Activated naive CD4-positive, alpha-beta T cell treated with anti-CD3 and anti-CD28 coated beads, Interleukin-2, amount 50 U/mL, for 72 hours (primary cell): ENCODE measurements at regions not wholly inside any gene's neighbourhood (a gene's known extent, or its start where the extent isn't known, plus 50 kb on each side); places are given as distances from the start of the nearest gene placed in this dataset.
"Not testable (repeated sequence)": the region's sequence is repeated elsewhere in the genome, so short reads cannot be mapped to it uniquely, and the experiment has no call there.

Experiments used
- ATAC-seq, 2 donors: fragments of 150-1000 bp; cut with Tn5 transposase; 2 replicates each; pipeline ENCODE4 v1.10.0; 2021; ENCODE audit warnings: mild to moderate bottlenecking in 2 of 2, moderate library complexity in 2 of 2
- DNase-seq, 2 donors: peaks; one replicate each; pipeline ENCODE4 v3.0.0; 2021 to 2022; ENCODE audit warnings: low spot score in 2 of 2
- H3K27ac Mint-ChIP-seq, 2 donors: one replicate each; pipeline ENCODE4 v1.8.0; 2022; ENCODE audit warnings: mild to moderate bottlenecking in 2 of 2, mixed read lengths in 2 of 2
- H3K36me3 Mint-ChIP-seq, 2 donors: one replicate each; pipeline ENCODE4 v1.8.0; 2022; ENCODE audit warnings: mixed read lengths in 2 of 2
- H3K9me3 Mint-ChIP-seq, 2 donors: one replicate each; pipeline ENCODE4 v1.8.0; 2022; ENCODE audit warnings: mixed read lengths in 2 of 2

DNA sequence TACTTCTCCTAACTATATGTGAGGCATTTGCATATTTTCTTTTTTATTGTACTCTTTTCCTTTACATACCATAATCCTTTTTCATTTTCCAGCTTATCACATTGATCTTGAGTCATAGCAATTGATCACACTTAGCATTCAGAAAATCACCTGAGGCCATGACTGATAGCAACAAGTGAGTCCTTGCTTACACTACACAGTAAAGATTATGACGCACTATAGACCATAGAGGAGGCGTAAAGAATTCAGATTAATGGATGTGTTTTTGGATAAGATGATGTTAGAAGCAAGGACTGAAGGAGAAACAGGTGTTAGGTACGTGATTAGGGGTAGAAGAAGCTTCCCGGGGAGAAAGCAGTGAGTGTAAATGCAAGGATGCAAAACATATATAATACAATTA, 637.7 kb downstream of the ETNK1 start:
- Mint-ChIP-seq H3K9me3 (peaks cover 5 to 10% of the 10 kb centered on the region in 2 donors), H3K36me3 (peaks cover 0 to 5% of the 10 kb centered on the region in 2 donors), H3K27ac (no peak overlapping the region)
- ATAC-seq (no peak), DNase-seq (no peak)

DNA sequence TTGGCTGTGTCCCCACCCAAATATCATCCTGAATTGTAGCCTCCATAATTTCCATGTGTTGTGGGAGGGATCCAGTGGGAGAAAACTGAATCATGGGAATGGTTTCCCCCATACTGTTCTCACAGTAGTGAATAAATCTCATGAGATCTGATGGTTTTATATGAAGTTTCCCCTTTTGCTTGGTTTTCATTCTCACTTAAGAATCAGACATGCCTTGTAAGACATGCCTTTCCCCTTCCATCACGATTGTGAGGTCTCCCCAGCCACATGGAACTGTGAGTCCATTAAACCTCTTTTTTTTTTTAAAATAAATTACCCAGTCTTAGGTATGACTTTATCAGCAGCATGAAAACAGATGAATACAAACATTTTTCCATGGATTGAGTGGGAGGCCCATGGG, 652.9 kb downstream of the ETNK1 start:
- ATAC-seq, result no peak
- Mint-ChIP-seq H3K36me3 (no peaks in the 10 kb centered on the region), H3K27ac (no peak overlapping the region), H3K9me3 (peaks cover 9% of the 10 kb centered on the region in 2 donors)
- no peak for DNase-seq

DNA sequence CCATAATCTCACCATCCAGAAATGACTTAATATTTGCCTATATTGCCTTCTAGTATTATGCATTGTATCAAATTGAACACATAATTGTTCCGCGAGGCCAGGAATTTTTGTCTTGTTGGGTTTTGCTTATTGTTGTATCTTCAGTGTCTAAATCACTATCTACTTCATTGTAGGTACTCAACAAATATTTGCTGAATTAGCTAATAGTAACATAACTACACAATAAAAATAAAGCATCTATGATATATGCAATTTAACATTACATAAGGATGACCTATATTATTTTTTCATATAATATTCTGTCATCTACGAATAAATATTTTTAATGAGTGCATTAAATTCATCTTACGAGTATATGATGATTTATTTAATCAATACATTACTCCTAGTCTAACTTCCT, 656.3 kb downstream of the ETNK1 start:
- Mint-ChIP-seq H3K36me3 (no peaks in the 10 kb centered on the region), H3K9me3 (peaks cover 21 to 23% of the 10 kb centered on the region in 2 donors), H3K27ac (no peak overlapping the region)
- DNase-seq (no peak), ATAC-seq (no peak)

DNA sequence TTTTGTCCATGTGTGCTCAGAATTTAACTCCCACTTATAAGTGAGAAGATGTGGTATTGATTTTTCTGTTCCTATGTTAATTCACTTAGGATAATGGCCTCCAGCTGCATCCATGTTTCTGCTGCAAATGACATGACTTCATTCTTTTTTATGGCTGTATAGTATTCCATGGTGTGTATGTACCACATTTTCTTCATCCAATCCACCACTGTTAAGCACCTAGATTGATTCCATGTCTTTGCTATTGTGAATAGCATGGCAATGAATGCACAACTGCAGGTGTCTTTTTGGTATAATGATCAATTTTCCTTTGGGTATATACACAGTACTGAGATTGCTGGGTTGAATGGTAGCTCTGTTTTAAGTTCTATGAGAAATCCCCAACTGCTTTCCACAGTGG, 657.7 kb downstream of the ETNK1 start:
- H3K9me3 Mint-ChIP-seq, result peaks cover 23% of the 10 kb centered on the region in 2 donors
- ATAC-seq, result no peak
- no peaks in the 10 kb centered on the region for H3K36me3 Mint-ChIP-seq
- no peak overlapping the region for H3K27ac Mint-ChIP-seq
- no peak for DNase-seq

DNA sequence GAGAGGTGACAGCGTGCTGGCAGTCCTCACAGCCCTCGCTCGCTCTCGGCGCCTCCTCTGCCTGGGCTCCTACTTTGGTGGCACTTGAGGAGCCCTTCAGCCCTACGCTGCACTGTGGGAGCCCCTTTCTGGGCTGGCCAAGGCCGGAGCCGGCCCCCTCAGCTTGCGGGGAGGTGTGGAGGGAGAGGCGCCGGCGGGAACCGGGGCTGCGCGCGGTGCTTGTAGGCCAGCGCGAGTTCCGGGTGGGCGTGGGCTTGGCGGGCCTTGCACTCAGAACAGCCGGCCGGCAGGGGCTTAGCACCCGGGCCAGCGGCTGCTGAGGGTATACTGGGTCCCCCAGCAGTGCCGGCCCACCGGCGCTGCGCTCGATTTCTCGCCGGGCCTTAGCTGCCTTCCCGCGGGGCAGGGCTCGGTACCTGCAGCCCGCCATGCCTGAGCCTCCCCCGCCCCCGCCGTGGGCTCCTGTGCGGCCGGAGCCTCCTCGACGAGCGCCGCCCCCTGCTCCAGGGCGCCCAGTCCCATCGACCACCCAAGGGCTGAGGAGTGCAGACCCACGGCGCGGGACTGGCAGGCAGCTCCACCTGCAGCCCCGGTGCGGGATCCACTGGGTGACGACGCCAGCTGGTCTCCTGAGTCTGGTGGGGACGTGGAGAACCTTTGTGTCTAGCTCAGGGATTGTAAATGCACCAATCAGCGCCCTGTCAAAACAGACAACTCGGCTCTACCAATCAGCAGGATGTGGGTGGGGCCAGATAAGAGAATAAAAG, 661.0 kb downstream of the ETNK1 start:
- ATAC-seq, H3K27ac Mint-ChIP-seq, H3K36me3 Mint-ChIP-seq, DNase-seq: not testable (repeated sequence)
- H3K9me3 Mint-ChIP-seq, result peaks cover 23 to 28% of the 10 kb centered on the region in 2 donors

DNA sequence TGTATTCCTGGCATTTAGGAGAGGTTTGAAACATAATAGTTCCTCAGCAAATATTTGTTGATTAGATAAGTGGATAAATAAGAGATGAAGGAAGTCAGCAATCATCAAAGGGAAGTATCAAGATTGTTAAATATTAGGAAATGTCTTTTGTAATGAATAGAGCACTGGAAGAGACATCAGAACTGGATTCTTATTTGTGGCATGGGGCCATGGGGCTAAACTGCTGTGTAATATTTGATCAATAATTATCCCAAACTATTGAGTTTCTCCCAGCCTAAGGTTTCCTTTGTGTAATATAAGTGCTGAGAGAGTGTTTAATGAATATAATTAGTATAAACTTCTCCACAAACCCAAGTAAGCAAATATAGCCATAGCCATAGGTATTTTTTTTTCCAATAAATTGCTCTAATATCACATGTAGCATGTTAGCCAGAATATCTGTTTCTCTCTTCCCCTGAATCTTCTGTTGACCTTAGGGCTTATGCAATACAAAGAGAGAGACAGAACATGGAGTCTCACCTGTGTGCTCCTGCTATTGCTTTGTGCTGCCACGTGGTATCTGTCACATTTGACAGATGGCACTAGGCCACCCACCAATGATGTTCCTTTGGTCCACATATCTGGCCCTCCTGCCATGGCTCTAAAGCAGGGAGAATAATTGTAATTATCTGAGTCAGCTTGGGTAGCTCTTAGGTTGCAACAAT, 658.7 kb downstream of the SOX5 start:
- H3K9me3 Mint-ChIP-seq, result peaks cover 5 to 6% of the 10 kb centered on the region in 2 donors
- DNase-seq (no peak), ATAC-seq (no peak)
- H3K36me3 Mint-ChIP-seq, result no peaks in the 10 kb centered on the region
- H3K27ac Mint-ChIP-seq, result no peak overlapping the region

DNA sequence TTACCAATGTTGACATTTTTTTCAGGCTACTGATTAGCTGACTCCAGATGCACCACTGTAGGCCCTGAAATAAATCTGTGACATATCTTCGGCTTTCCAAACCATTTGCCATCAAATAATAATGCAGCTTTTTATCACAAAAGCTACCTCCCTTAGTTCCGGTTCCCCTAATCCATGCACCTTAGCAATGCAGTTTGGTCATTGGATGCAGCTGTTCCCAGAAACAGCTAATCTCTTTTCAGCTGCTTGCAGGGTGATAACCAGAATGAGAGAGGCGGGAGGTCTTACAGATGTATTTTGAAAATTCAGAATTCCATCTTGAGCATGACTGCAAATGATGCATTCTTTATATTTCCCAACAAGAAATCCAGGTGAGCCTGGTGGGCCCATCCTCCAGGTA, 646.2 kb downstream of the SOX5 start:
- no peak for ATAC-seq
- peaks cover 10 to 15% of the 10 kb centered on the region in 2 donors for H3K9me3 Mint-ChIP-seq
- H3K36me3 Mint-ChIP-seq, result no peaks in the 10 kb centered on the region
- DNase-seq, result no peak
- H3K27ac Mint-ChIP-seq, result no peak overlapping the region

DNA sequence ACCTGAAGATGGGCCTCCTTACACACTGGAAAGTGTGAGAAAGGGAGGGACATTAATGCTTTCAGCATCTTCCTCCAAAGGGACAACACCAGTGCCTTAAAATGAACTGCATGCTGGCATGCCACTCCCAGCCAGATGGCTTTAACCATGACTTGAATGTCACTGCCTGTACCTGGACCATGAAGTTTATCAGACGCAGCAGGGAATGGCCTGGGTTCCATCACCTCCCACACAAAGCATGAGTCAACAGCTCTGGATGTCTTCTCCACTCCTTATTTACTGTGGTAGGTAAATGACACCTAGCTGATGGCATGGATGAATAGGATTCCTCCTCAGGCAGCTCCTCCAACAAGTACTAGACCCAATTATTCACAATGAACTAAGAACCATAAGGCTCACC, 645.6 kb downstream of the SOX5 start:
- peaks cover 12 to 15% of the 10 kb centered on the region in 2 donors for H3K9me3 Mint-ChIP-seq
- DNase-seq (no peak), ATAC-seq (no peak)
- H3K27ac Mint-ChIP-seq, result no peak overlapping the region
- H3K36me3 Mint-ChIP-seq, result no peaks in the 10 kb centered on the region

DNA sequence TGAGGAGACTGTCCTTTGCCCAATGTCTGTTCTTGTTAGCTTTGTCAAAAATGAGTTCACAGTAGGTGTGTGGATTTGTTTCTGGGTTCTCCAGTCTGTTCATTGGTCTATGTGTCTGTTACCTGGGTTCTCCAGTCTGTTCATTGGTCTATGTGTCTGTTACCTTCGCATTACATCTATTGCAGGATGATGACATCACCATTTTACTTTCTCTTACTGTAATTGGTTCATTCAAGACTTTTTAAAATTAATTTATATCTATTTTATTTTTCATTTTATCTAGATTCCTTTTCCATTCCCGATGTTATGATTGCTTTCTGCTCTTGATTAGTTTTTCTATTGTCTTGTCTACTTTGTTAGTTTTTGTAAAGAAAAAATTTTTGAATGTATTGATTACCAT, 615.5 kb downstream of the SOX5 start:
- no peak for ATAC-seq
- H3K27ac Mint-ChIP-seq, result no peak overlapping the region
- no peak for DNase-seq
- H3K36me3 Mint-ChIP-seq, result no peaks in the 10 kb centered on the region
- H3K9me3 Mint-ChIP-seq, result peaks cover 0 to 3% of the 10 kb centered on the region in 2 donors

DNA sequence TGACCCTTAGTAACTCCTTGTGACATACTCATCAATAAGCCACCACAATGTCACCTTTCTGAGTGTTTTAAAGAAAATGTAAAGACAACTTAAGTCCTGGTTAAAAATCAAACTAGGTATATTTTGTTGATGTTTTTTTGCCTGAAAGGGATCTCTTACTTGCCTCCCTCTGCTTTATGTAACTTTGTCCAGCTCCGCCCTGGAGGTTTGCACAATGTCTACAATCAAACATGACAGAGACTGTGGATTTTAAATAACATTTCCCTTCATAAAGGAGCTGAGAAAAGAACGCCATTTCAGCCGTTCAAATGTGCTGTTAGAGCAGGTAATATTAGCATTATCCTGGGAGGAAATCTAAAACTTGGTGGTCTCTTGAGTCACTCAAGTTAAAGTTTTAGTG, 613.9 kb downstream of the SOX5 start:
- H3K27ac Mint-ChIP-seq, result no peak overlapping the region
- no peak for ATAC-seq
- peaks cover 0 to 13% of the 10 kb centered on the region in 2 donors for H3K9me3 Mint-ChIP-seq

DNA sequence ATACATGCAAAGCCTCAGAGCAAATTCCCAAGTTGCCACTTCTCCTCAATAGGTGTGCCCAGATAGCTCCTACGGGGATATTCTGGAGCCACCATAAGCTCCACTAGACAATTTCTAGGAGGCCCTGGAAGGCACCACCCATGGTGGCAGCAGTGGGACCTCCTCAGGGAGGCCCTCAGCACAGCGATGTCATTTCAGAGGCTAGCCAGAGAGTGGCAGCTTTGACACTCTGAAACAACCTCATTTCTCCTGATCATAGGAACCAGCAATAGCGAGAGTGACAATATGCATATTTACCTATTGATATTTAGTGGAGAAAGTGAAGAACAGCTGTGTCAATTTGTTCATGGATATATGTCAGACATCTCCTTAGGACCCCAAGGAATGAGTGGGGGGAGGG, 612.3 kb downstream of the SOX5 start:
- no peak for DNase-seq
- Mint-ChIP-seq H3K9me3 (peaks cover 0 to 9% of the 10 kb centered on the region in 2 donors), H3K36me3 (no peaks in the 10 kb centered on the region), H3K27ac (no peak overlapping the region)
- no peak for ATAC-seq

More for the DNA sequence above, 613.9 kb downstream of the SOX5 start:
- no peak for DNase-seq
- H3K36me3 Mint-ChIP-seq, result no peaks in the 10 kb centered on the region

DNA sequence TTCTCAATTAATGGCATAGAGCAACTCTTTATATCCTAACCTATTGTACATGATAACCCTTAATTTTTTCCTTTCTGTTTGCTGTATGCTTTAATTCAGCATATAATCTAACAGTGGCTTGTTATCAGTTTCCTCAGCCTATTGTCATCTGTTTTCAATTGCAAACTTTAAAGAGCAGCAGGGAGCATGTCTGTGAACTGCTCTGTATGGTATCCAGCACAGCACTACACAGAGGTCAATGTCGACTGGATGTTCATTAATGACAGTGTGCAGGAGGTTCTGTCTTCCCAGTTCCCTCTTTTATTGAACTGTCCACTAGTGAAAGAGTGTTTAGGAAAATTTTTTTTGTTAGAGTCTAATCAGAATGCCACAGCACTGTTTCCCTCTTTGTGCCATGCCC, 609.1 kb downstream of the SOX5 start:
- Mint-ChIP-seq H3K9me3 (peaks cover 0 to 9% of the 10 kb centered on the region in 2 donors), H3K36me3 (no peaks in the 10 kb centered on the region), H3K27ac (no peak overlapping the region)
- no peak for DNase-seq
- no peak for ATAC-seq

DNA sequence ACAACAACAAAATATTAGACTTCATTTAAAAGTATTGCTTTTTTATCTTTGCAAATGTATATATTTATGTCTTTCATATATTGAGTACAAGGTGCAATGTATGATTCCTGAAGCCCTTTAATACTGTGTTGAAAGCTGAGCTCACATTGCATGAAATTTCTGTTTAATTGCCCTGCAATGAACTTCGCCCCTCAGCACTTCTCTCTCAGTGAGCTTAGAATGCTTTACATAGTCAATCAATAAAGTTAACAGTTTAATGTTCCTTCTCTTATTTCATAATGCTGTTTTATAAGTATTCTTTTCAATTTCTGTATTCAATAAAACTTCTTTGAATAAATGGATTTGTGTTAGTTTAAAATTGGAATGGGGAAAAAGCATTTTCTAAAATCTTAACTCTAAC, 607.1 kb downstream of the SOX5 start:
- Mint-ChIP-seq H3K9me3 (peaks cover 0 to 13% of the 10 kb centered on the region in 2 donors), H3K36me3 (no peaks in the 10 kb centered on the region), H3K27ac (no peak overlapping the region)
- ATAC-seq, result no peak
- DNase-seq, result no peak

DNA sequence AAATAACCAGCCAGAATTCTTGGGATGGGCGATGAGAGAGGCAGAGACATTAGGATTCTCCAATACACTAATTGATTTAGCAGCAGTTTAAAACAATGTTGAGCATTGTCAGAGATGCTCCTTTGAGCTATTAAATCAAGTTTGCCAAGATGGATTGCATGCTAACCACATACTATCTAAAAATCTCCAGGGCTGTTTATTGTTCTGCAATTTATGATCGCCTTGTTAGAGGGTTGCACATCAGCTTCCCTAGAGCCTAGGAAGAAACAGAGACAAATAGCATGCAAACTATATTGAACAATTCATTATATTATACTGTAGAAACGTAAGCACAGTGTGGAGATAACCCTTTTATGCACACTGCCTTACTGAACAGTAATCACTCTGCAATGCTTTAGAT, 599.9 kb downstream of the SOX5 start:
- Mint-ChIP-seq H3K36me3 (no peaks in the 10 kb centered on the region), H3K27ac (no peak overlapping the region), H3K9me3 (peaks cover 6 to 12% of the 10 kb centered on the region in 2 donors)
- ATAC-seq, result no peak
- no peak for DNase-seq

DNA sequence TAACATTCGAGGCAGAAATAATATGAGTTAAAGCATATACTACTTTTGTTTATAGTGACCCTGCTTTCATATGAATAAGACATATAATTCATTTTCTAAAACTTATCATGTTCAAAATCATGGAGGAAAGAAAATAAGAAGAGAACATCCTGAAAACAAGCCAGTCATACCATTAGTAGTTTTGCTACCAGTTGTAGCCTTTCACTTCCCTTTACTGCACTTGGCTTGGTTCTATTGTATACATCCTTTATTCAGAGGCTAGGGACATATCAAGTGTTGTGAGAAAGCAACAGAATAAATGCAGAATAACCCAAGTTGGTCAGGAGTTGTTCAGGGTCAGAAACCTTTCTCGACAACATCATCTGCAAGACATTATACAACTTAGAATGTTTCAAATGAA, 598.7 kb downstream of the SOX5 start:
- H3K27ac Mint-ChIP-seq, result no peak overlapping the region
- ATAC-seq (no peak), DNase-seq (no peak)
- peaks cover 6 to 12% of the 10 kb centered on the region in 2 donors for H3K9me3 Mint-ChIP-seq
- H3K36me3 Mint-ChIP-seq, result no peaks in the 10 kb centered on the region

DNA sequence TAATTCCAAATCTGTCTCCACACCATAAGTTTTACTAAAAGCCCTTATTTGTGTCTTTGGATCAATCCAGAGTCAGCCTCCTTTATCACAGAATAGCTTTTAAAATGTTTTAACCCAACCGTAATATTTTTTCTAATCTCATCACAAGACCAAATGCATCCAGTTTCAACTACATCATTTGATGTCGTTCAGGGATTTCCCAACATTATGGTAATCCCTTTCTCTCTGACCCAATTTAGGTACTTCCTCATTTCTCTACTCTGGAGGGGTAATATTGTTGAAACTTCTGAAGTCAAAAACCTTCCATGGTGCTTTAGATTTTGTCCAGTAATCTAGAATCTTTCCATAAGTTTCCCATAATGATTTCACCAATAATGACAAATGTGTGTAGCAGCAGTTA, 596.8 kb downstream of the SOX5 start:
- DNase-seq (no peak), ATAC-seq (no peak)
- H3K27ac Mint-ChIP-seq, result no peak overlapping the region
- H3K36me3 Mint-ChIP-seq, result no peaks in the 10 kb centered on the region
- H3K9me3 Mint-ChIP-seq, result peaks cover 6 to 8% of the 10 kb centered on the region in 2 donors

DNA sequence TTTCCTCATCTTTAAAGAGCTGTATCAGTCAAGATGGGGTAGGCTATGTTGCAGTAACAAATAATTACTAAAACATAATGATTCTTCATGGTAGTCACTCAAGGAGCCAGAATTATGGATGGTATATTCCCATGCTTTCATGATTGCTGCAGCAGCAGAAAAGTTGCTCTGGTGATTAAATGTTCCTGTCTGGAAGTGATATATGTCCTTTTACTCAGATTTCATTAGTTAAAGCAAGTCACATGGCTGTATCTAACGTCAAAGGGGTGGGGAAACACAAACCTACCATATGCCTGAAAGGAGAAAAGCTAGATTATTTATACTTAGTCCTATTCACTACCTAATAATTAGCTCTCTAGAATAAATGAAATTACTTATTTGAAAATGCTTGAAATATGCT, 594.7 kb downstream of the SOX5 start:
- no peak for ATAC-seq
- DNase-seq, result no peak
- peaks cover 4 to 6% of the 10 kb centered on the region in 2 donors for H3K9me3 Mint-ChIP-seq
- H3K27ac Mint-ChIP-seq, result no peak overlapping the region
- no peaks in the 10 kb centered on the region for H3K36me3 Mint-ChIP-seq

DNA sequence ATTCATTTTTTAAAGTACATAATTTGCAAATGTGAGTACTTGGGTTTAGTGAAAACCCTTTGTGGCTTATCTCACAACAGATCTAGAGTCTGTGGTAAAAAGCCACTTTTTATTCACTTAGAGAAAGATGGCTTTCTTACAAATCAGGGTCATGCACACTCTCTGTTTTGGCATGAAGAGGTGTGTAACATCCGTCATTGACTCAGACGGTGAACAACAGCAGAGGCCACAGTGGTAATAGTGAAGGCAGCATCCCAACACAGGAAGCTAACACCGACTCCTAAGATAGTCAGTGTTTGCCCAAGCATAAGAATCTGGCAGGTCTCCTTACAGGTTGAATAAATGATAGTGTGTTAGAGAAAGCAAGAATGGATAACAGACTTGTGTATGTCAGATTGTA, 593.0 kb downstream of the SOX5 start:
- DNase-seq, result no peak
- ATAC-seq, result no peak
- no peak overlapping the region for H3K27ac Mint-ChIP-seq
- H3K9me3 Mint-ChIP-seq, result peaks cover 3 to 4% of the 10 kb centered on the region in 2 donors
- no peaks in the 10 kb centered on the region for H3K36me3 Mint-ChIP-seq
